ENCODE measurements at regions not wholly inside any gene's neighbourhood (a gene's known extent, or its start where the extent isn't known, plus 50 kb on each side); places are given as distances from the start of the nearest gene placed in this dataset.

GRCh38 chr4:144518181-144518895, 127.6 kb upstream of the HHIP start:
- no peak for TF ChIP-seq ZBED1 (IDR thresholded peaks at IDR 0.05)
- TF ChIP-seq SFPQ (IDR thresholded peaks at IDR 0.05; ENCODE audit: low read depth, low read length), result no peak
- no peak for TF ChIP-seq TEAD4 (IDR thresholded peaks at IDR 0.05; ENCODE audit: low read length)
- TF ChIP-seq TEAD4 (CRISPR knock-in tag; IDR thresholded peaks at IDR 0.05; ENCODE audit: borderline replicate concordance), result no peak
- no peak for TF ChIP-seq NR3C1 (CRISPR knock-in tag; IDR thresholded peaks at IDR 0.05)
- no peak for TF ChIP-seq POLR2A (conservative IDR thresholded peaks at IDR 0.05)
- no peak for TF ChIP-seq ZNF175 (CRISPR knock-in tag; IDR thresholded peaks at IDR 0.05; ENCODE audit: low read depth)
- no peak for TF ChIP-seq NFATC3 (IDR thresholded peaks at IDR 0.05)
- TF ChIP-seq RAD21 (CRISPR knock-in tag; conservative IDR thresholded peaks at IDR 0.05 in 1 of 2, IDR thresholded peaks at IDR 0.05 in 1 of 2), result no peak
- TF ChIP-seq CTCF (IDR thresholded peaks at IDR 0.05 in 2 of 3, conservative IDR thresholded peaks at IDR 0.05 in 1 of 3; ENCODE audit: insufficient read depth in 2 of 3, low read depth in 1 of 3, low read length in 3 of 3), result no peak
